ENCODE measurements at regions not wholly inside any gene's neighbourhood (a gene's known extent, or its start where the extent isn't known, plus 50 kb on each side); places are given as distances from the start of the nearest gene placed in this dataset.
"Not testable (repeated sequence)": the region's sequence is repeated elsewhere in the genome, so short reads cannot be mapped to it uniquely, and the experiment has no call there.

- ATAC-seq (no peak), DNase-seq (ENCODE audit: low spot score in 2 of 2) (no peak)
- peaks cover 6 to 11% of the 10 kb centered on the region in 2 donors for H3K9me3 Mint-ChIP-seq
- no peaks in the 10 kb centered on the region for H3K36me3 Mint-ChIP-seq
- no peak overlapping the region for H3K27ac Mint-ChIP-seq
Observed at GRCh38 chr3:8052659-8053058, 449.0 kb upstream of the LMCD1 start.

- ATAC-seq; H3K27ac Mint-ChIP-seq; H3K36me3 Mint-ChIP-seq; DNase-seq (ENCODE audit: low spot score in 2 of 2): not testable (repeated sequence)
- H3K9me3 Mint-ChIP-seq, result peaks cover 6 to 13% of the 10 kb centered on the region in 2 donors
Observed at GRCh38 chr3:8068135-8068534, 433.5 kb upstream of the LMCD1 start.

GRCh38 chr3:8069471-8069870, 432.2 kb upstream of the LMCD1 start:
- Mint-ChIP-seq H3K9me3 (peaks cover 6 to 13% of the 10 kb centered on the region in 2 donors), H3K36me3 (peaks cover 0 to 7% of the 10 kb centered on the region in 2 donors), H3K27ac (no peak overlapping the region)
- no peak for ATAC-seq
- DNase-seq (ENCODE audit: low spot score in 2 of 2), result no peak

DNA sequence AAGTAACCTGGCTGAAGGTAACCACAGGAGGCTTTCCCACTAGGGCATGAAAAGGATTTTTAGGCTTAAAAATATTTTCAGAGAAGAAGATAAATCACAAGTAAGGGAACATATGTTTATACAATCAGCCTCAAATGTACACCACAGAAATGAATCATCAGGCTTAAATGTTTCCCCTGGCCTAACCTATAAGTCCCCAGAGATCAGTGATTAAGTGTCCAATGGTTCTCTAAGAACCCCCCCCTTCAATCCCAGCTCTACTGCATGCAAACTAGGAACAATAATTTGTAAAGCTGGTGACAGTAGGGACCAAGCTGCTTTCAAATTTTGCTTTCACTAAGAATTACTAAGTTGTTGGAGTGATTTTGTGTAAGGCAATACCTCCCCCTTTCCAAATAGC, 431.6 kb upstream of the LMCD1 start:
- Mint-ChIP-seq H3K9me3 (peaks cover 6 to 13% of the 10 kb centered on the region in 2 donors), H3K27ac (no peak overlapping the region), H3K36me3 (peaks cover 0 to 7% of the 10 kb centered on the region in 2 donors)
- ATAC-seq, result no peak
- no peak for DNase-seq (ENCODE audit: low spot score in 2 of 2)

DNA sequence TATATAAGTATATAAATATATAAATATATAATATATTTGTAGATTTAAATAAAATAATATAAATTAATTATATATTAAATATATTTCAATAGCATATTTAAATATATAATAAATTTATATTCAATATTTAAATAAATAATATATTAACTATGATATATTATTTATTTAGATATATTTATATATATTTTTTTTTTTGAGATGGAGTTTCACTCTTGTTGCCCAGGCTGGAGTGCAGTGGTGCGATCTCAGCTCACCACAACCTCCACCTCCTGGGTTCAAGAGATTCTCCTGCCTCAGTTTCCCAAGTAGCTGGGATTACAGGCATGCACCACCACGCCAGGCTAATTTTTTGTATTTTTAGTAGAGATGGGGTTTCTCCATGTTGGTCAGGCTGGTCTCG, 426.9 kb upstream of the LMCD1 start:
- DNase-seq (ENCODE audit: low spot score in 2 of 2); H3K27ac Mint-ChIP-seq; H3K9me3 Mint-ChIP-seq; H3K36me3 Mint-ChIP-seq; ATAC-seq: not testable (repeated sequence)

GRCh38 chr3:8077126-8077525, 424.5 kb upstream of the LMCD1 start:
- ATAC-seq (no peak), DNase-seq (ENCODE audit: low spot score in 2 of 2) (no peak)
- Mint-ChIP-seq H3K9me3 (peaks cover 5 to 6% of the 10 kb centered on the region in 2 donors), H3K36me3 (no peaks in the 10 kb centered on the region), H3K27ac (no peak overlapping the region)

- ATAC-seq (no peak), DNase-seq (ENCODE audit: low spot score in 2 of 2) (no peak)
- H3K27ac Mint-ChIP-seq, result no peak overlapping the region
- no peaks in the 10 kb centered on the region for H3K36me3 Mint-ChIP-seq
- peaks cover 5 to 6% of the 10 kb centered on the region in 2 donors for H3K9me3 Mint-ChIP-seq
Observed at GRCh38 chr3:8080464-8080863, 421.2 kb upstream of the LMCD1 start.

GRCh38 chr3:8085498-8085897, 416.1 kb upstream of the LMCD1 start:
- DNase-seq (ENCODE audit: low spot score in 2 of 2), result no peak
- no peak overlapping the region for H3K27ac Mint-ChIP-seq
- H3K9me3 Mint-ChIP-seq, result peaks cover 0 to 3% of the 10 kb centered on the region in 2 donors
- ATAC-seq, result peak in 1 of 2 donors; percentile 75
- no peaks in the 10 kb centered on the region for H3K36me3 Mint-ChIP-seq

GRCh38 chr3:8087951-8088350, 413.7 kb upstream of the LMCD1 start:
- Mint-ChIP-seq H3K9me3 (no peaks in the 10 kb centered on the region), H3K36me3 (no peaks in the 10 kb centered on the region), H3K27ac (no peak overlapping the region)
- DNase-seq (ENCODE audit: low spot score in 2 of 2) (no peak), ATAC-seq (no peak)

- Mint-ChIP-seq H3K9me3 (no peaks in the 10 kb centered on the region), H3K36me3 (no peaks in the 10 kb centered on the region), H3K27ac (no peak overlapping the region)
- ATAC-seq, result no peak
- DNase-seq (ENCODE audit: low spot score in 2 of 2), result no peak
Observed at GRCh38 chr3:8094415-8094814, 407.2 kb upstream of the LMCD1 start.

GRCh38 chr3:8095724-8096123, 405.9 kb upstream of the LMCD1 start:
- Mint-ChIP-seq H3K36me3 (no peaks in the 10 kb centered on the region), H3K9me3 (peaks cover 0 to 4% of the 10 kb centered on the region in 2 donors), H3K27ac (no peak overlapping the region)
- no peak for ATAC-seq
- no peak for DNase-seq (ENCODE audit: low spot score in 2 of 2)

GRCh38 chr3:8097690-8098089, 403.9 kb upstream of the LMCD1 start:
- Mint-ChIP-seq H3K9me3 (peaks cover 3 to 4% of the 10 kb centered on the region in 2 donors), H3K27ac (no peak overlapping the region), H3K36me3 (no peaks in the 10 kb centered on the region)
- DNase-seq (ENCODE audit: low spot score in 2 of 2) (no peak), ATAC-seq (no peak)

- ATAC-seq (no peak), DNase-seq (ENCODE audit: low spot score in 2 of 2) (no peak)
- peak overlapping the region in 1 of 2 donors; percentile 40 for H3K27ac Mint-ChIP-seq
- no peaks in the 10 kb centered on the region for H3K36me3 Mint-ChIP-seq
- peaks cover 3 to 4% of the 10 kb centered on the region in 2 donors for H3K9me3 Mint-ChIP-seq
Observed at GRCh38 chr3:8103954-8104353, 397.7 kb upstream of the LMCD1 start.

DNA sequence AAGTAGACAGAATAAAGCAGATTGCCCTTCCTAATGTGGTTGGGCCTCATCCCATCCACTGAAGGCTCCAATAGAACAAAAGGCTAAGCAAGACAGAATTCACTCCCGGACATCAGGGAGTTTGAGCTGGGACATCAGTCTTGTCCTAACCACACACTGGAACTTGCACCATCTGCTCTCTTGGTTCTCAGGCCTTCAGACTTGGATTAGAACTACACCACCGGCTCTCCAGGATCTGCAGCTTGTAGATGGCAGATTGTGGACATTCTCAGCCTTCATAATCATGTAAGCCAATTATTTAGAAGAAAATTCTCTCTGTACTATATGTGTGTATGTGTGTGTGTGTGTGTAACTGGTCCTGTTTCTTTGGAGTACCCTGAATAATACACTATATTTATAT, 394.7 kb upstream of the LMCD1 start:
- Mint-ChIP-seq H3K27ac (no peak overlapping the region), H3K9me3 (peaks cover 0 to 3% of the 10 kb centered on the region in 2 donors), H3K36me3 (no peaks in the 10 kb centered on the region)
- DNase-seq (ENCODE audit: low spot score in 2 of 2) (no peak), ATAC-seq (no peak)

GRCh38 chr3:8110966-8111798, 390.4 kb upstream of the LMCD1 start:
- peak in 1 of 2 donors; percentile 71 for DNase-seq (ENCODE audit: low spot score in 2 of 2)
- Mint-ChIP-seq H3K9me3 (no peaks in the 10 kb centered on the region), H3K27ac (no peak overlapping the region), H3K36me3 (no peaks in the 10 kb centered on the region)
- peak; percentile 86 to 98 for ATAC-seq

- ATAC-seq (no peak), DNase-seq (ENCODE audit: low spot score in 2 of 2) (no peak)
- no peaks in the 10 kb centered on the region for H3K9me3 Mint-ChIP-seq
- no peaks in the 10 kb centered on the region for H3K36me3 Mint-ChIP-seq
- no peak overlapping the region for H3K27ac Mint-ChIP-seq
Observed at GRCh38 chr3:8112587-8112986, 389.0 kb upstream of the LMCD1 start.

GRCh38 chr3:8113626-8114025, 388.0 kb upstream of the LMCD1 start:
- ATAC-seq, result no peak
- no peak for DNase-seq (ENCODE audit: low spot score in 2 of 2)
- Mint-ChIP-seq H3K9me3 (peaks cover 5 to 8% of the 10 kb centered on the region in 2 donors), H3K36me3 (peaks cover 0 to 8% of the 10 kb centered on the region in 2 donors), H3K27ac (no peak overlapping the region)

DNA sequence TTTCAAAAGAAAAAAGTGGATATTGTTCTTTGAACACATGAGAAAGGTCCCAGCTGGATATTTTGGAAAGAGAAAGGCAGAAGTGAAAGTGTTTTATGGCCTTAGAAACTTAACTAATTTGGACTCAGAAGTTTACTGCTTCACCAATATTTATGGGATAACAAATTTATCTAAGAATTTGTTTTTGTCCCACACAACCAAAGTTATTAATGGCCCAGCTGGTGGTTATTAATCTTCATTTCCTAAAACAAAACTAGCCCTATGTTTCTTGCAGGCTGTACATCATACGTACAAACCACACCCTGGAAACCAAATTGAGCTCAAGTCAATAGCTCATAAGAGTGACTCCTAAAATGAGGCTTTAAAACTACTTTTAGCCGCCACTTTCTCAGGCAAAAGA, 372.9 kb upstream of the LMCD1 start:
- ATAC-seq, result no peak
- no peak for DNase-seq (ENCODE audit: low spot score in 2 of 2)
- Mint-ChIP-seq H3K9me3 (peaks cover 0 to 6% of the 10 kb centered on the region in 2 donors), H3K36me3 (no peaks in the 10 kb centered on the region), H3K27ac (no peak overlapping the region)

All from activated naive CD4-positive, alpha-beta T cell treated with anti-CD3 and anti-CD28 coated beads, Interleukin-2, amount 50 U/mL, for 72 hours (primary cell).